ENCODE measurements at regions not wholly inside any gene's neighbourhood (a gene's known extent, or its start where the extent isn't known, plus 50 kb on each side); places are given as distances from the start of the nearest gene placed in this dataset.

- TF ChIP-seq POLR2A (IDR thresholded peaks at IDR 0.05; ENCODE audit: low read depth, low read length) (no peak), CREB1 (IDR thresholded peaks at IDR 0.05; ENCODE audit: low read depth) (no peak), E2F8 (IDR thresholded peaks at IDR 0.05; ENCODE audit: low read depth, partially characterized antibody) (no peak), RBBP5 (conservative IDR thresholded peaks at IDR 0.05) (no peak), PRDM15 (CRISPR knock-in tag; IDR thresholded peaks at IDR 0.05) (no peak)
- TF ChIP-seq, protein P1, sequence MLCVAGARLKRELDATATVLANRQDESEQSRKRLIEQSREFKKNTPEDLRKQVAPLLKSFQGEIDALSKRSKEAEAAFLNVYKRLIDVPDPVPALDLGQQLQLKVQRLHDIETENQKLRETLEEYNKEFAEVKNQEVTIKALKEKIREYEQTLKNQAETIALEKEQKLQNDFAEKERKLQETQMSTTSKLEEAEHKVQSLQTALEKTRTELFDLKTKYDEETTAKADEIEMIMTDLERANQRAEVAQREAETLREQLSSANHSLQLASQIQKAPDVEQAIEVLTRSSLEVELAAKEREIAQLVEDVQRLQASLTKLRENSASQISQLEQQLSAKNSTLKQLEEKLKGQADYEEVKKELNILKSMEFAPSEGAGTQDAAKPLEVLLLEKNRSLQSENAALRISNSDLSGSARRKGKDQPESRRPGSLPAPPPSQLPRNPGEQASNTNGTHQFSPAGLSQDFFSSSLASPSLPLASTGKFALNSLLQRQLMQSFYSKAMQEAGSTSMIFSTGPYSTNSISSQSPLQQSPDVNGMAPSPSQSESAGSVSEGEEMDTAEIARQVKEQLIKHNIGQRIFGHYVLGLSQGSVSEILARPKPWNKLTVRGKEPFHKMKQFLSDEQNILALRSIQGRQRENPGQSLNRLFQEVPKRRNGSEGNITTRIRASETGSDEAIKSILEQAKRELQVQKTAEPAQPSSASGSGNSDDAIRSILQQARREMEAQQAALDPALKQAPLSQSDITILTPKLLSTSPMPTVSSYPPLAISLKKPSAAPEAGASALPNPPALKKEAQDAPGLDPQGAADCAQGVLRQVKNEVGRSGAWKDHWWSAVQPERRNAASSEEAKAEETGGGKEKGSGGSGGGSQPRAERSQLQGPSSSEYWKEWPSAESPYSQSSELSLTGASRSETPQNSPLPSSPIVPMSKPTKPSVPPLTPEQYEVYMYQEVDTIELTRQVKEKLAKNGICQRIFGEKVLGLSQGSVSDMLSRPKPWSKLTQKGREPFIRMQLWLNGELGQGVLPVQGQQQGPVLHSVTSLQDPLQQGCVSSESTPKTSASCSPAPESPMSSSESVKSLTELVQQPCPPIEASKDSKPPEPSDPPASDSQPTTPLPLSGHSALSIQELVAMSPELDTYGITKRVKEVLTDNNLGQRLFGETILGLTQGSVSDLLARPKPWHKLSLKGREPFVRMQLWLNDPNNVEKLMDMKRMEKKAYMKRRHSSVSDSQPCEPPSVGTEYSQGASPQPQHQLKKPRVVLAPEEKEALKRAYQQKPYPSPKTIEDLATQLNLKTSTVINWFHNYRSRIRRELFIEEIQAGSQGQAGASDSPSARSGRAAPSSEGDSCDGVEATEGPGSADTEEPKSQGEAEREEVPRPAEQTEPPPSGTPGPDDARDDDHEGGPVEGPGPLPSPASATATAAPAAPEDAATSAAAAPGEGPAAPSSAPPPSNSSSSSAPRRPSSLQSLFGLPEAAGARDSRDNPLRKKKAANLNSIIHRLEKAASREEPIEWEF (IDR thresholded peaks at IDR 0.05; ENCODE audit: insufficient replicate concordance, low read depth, low read length): no peak
- TF ChIP-seq, protein P2, sequence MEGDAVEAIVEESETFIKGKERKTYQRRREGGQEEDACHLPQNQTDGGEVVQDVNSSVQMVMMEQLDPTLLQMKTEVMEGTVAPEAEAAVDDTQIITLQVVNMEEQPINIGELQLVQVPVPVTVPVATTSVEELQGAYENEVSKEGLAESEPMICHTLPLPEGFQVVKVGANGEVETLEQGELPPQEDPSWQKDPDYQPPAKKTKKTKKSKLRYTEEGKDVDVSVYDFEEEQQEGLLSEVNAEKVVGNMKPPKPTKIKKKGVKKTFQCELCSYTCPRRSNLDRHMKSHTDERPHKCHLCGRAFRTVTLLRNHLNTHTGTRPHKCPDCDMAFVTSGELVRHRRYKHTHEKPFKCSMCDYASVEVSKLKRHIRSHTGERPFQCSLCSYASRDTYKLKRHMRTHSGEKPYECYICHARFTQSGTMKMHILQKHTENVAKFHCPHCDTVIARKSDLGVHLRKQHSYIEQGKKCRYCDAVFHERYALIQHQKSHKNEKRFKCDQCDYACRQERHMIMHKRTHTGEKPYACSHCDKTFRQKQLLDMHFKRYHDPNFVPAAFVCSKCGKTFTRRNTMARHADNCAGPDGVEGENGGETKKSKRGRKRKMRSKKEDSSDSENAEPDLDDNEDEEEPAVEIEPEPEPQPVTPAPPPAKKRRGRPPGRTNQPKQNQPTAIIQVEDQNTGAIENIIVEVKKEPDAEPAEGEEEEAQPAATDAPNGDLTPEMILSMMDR (IDR thresholded peaks at IDR 0.05 in 2 of 3, conservative IDR thresholded peaks at IDR 0.05 in 1 of 3; ENCODE audit: control insufficient read depth in 2 of 3, extremely low read depth in 1 of 3, insufficient read depth in 1 of 3, low read depth in 3 of 3, low read length in 3 of 3): no peak
Observed at GRCh38 chr12:77642246-77642645, 188.4 kb upstream of the NAV3 start.

Data from GM12878 (cell line).